ENCODE measurements at regions not wholly inside any gene's neighbourhood (a gene's known extent, or its start where the extent isn't known, plus 50 kb on each side); places are given as distances from the start of the nearest gene placed in this dataset.

DNA sequence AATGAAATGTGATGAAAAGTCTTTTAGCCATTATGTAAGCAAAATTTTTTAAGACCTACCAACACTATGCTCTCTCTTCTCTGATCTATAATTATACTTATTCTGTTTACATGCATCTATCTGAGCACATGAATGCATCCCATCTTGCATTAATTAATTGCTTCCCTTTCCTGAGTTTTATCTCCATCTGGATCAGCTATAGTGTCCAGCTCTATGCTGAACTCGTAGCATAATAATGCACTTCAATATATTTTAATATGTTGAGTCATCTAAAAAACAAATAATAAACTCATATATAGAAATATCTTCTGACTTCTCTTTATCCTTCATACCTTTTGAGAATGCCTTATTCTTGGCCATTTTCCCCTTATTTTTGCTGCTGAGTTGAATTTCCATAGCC, 1097.8 kb downstream of the TTLL7 start:
- no peak overlapping the region for H3K27ac ChIP-seq
- no peaks in the 10 kb centered on the region for H3K9me3 ChIP-seq
- TF ChIP-seq, protein P1, sequence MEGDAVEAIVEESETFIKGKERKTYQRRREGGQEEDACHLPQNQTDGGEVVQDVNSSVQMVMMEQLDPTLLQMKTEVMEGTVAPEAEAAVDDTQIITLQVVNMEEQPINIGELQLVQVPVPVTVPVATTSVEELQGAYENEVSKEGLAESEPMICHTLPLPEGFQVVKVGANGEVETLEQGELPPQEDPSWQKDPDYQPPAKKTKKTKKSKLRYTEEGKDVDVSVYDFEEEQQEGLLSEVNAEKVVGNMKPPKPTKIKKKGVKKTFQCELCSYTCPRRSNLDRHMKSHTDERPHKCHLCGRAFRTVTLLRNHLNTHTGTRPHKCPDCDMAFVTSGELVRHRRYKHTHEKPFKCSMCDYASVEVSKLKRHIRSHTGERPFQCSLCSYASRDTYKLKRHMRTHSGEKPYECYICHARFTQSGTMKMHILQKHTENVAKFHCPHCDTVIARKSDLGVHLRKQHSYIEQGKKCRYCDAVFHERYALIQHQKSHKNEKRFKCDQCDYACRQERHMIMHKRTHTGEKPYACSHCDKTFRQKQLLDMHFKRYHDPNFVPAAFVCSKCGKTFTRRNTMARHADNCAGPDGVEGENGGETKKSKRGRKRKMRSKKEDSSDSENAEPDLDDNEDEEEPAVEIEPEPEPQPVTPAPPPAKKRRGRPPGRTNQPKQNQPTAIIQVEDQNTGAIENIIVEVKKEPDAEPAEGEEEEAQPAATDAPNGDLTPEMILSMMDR (IDR thresholded peaks at IDR 0.05): no peak
- no peak for TF ChIP-seq EP300 (IDR thresholded peaks at IDR 0.05)
- TF ChIP-seq POLR2A (IDR thresholded peaks at IDR 0.05): no peak
- TF ChIP-seq POLR2AphosphoS5 (IDR thresholded peaks at IDR 0.05): no peak
- H3K4me1 ChIP-seq: no peaks in the 10 kb centered on the region
- no peaks in the 10 kb centered on the region for H3K27me3 ChIP-seq
- no peak for ATAC-seq (ENCODE audit: low FRiP score in 2 of 2)
- WGBS, 2 donors: 38 to 52% methylated on average over 1 of the region's 1 CpG
- H3K4me3 ChIP-seq: no peak overlapping the region
- H3K36me3 ChIP-seq: no peaks in the 10 kb centered on the region
- no peak for DNase-seq

DNA sequence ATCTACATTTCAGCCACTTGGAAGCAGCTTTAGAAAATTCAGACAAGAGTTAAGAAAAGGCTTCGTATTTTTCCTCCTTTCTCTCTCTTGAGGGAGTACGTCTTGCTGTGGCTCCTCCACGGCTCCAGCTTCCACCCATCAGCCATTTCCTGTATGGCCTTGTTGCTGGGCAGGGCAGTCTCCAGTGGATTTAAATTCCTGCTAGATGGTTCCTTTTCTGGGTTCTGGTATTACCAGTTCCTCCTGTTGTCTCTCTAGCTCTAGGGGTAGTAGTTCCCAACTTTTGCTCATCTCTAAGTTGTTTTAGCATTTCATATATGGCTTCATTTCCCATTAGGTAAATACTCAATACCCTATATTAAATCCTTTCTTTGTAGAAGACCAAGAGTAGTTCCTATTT, 1098.3 kb downstream of the ADGRL2 start:
- H3K4me3 ChIP-seq: no peak overlapping the region
- no peaks in the 10 kb centered on the region for H3K36me3 ChIP-seq
- 81 to 91% methylated on average over 3 of the region's 3 CpGs for WGBS, 2 donors
- DNase-seq (no peak), ATAC-seq (ENCODE audit: low FRiP score in 2 of 2) (no peak)
- TF ChIP-seq, protein P1 (IDR thresholded peaks at IDR 0.05): no peak
- TF ChIP-seq POLR2AphosphoS5 (IDR thresholded peaks at IDR 0.05): no peak
- no peak for TF ChIP-seq EP300 (IDR thresholded peaks at IDR 0.05)
- no peak for TF ChIP-seq POLR2A (IDR thresholded peaks at IDR 0.05)
- H3K4me1 ChIP-seq: no peaks in the 10 kb centered on the region
- H3K9me3 ChIP-seq: no peaks in the 10 kb centered on the region
- no peaks in the 10 kb centered on the region for H3K27me3 ChIP-seq
- H3K27ac ChIP-seq: no peak overlapping the region

DNA sequence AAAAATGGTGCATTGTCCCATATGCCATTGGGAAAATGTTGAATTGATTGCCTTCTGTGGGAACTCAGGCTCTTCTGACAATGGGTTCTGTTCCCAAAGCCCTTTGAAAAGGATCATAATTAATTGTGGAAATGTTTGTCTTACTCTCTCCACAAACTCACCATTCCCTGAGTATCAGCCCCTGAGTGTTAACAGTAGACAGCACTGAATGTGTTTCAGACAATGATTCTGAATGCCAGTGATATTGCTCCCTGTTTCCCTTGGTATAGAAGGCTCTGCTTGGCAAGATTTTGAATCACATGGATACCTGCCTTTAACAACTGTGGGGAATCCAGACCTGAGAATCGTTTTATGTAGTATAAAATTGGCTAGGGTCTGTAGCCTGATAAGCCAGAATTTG, 1096.8 kb downstream of the ADGRL2 start:
- Histone ChIP-seq H3K9me3 (peaks cover 0 to 4% (median 0%) of the 10 kb centered on the region in 4 donors), H3K4me1 (no peaks in the 10 kb centered on the region), H3K27ac (no peak overlapping the region), H3K27me3 (no peaks in the 10 kb centered on the region), H3K4me3 (no peak overlapping the region), H3K36me3 (no peaks in the 10 kb centered on the region)
- 71 to 88% methylated on average over 1 of the region's 1 CpG for WGBS, 2 donors
- DNase-seq: no peak
- TF ChIP-seq, protein P1 (IDR thresholded peaks at IDR 0.05): no peak
- no peak for TF ChIP-seq EP300 (IDR thresholded peaks at IDR 0.05)
- no peak for ATAC-seq (ENCODE audit: low FRiP score in 2 of 2)

DNA sequence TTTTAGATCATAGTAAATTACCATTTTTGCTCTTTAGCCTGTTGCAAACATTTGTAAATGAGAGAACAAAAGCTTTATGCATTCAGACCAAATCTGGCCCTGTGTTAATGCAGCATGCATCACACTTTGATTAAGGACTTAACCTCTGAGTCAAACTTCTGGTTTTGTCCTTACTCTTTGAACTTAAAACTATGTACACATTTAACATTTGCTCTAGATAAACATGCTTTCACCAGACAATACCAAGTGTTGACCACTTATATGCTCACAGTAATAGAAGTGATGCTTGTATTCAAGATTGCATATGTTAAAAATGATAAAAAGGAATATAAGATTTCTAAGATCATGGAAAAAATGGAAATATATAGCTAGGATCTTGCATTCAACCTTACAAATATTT, 1095.3 kb downstream of the ADGRL2 start:
- Histone ChIP-seq H3K4me3 (no peak overlapping the region), H3K4me1 (no peaks in the 10 kb centered on the region), H3K27ac (no peak overlapping the region), H3K27me3 (no peaks in the 10 kb centered on the region), H3K9me3 (peaks cover 0 to 4% (median 0%) of the 10 kb centered on the region in 4 donors), H3K36me3 (no peaks in the 10 kb centered on the region)
- ATAC-seq (ENCODE audit: low FRiP score in 2 of 2) (no peak), DNase-seq (no peak)
- no peak for TF ChIP-seq POLR2A (IDR thresholded peaks at IDR 0.05)
- TF ChIP-seq, protein P1 (IDR thresholded peaks at IDR 0.05): no peak
- TF ChIP-seq EP300 (IDR thresholded peaks at IDR 0.05): no peak
- no peak for TF ChIP-seq POLR2AphosphoS5 (IDR thresholded peaks at IDR 0.05)

DNA sequence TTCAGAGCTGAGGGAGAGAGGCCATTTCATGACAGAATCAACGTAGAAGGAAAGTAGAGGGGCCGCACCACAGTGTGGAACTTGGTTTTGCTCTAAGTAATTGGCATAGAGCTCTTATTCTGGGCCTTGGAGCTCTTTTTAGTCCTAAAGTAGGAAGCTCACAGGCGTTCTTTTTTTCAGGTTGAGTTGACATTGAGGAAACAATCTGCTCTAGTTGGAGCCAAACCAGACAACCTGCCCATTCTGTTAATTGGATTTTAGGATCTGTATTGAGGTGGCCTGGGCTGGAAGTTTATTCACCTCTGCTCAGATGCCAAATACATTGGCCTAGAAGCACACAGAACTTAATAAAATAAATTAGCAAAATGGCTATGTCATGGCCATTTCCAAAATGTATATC, 1093.9 kb downstream of the ADGRL2 start:
- 91% methylated on average over 3 of the region's 3 CpGs for WGBS, 2 donors
- ATAC-seq (ENCODE audit: low FRiP score in 2 of 2): no peak
- Histone ChIP-seq H3K36me3 (no peaks in the 10 kb centered on the region), H3K27ac (no peak overlapping the region), H3K9me3 (peaks cover 0 to 4% (median 0%) of the 10 kb centered on the region in 4 donors), H3K4me1 (no peaks in the 10 kb centered on the region), H3K4me3 (no peak overlapping the region), H3K27me3 (no peaks in the 10 kb centered on the region)
- DNase-seq: no peak
- no peak for TF ChIP-seq POLR2A (IDR thresholded peaks at IDR 0.05)
- TF ChIP-seq EP300 (IDR thresholded peaks at IDR 0.05): no peak
- TF ChIP-seq POLR2AphosphoS5 (IDR thresholded peaks at IDR 0.05): no peak
- TF ChIP-seq, protein P1 (IDR thresholded peaks at IDR 0.05): no peak

Data from upper lobe of left lung (tissue), 6 donors.